Type B pancreatic cell (in vitro differentiated cells): ENCODE measurements at regions not wholly inside any gene's neighbourhood (a gene's known extent, or its start where the extent isn't known, plus 50 kb on each side); places are given as distances from the start of the nearest gene placed in this dataset.

Experiments
- DNase-seq: peaks from one replicate; pipeline ENCODE4 v3.0.0; 2021; ENCODE audit warnings: mixed read lengths; ENCODE audit not compliant: unreplicated experiment; ENCODE audit errors: extremely low spot score
- H3K27ac Mint-ChIP-seq: 2 replicates; pipeline ENCODE4 v1.8.0; 2021; ENCODE audit warnings: mild to moderate bottlenecking, mixed read lengths
- H3K27me3 Mint-ChIP-seq: 2 replicates; pipeline ENCODE4 v1.8.0; 2021; ENCODE audit warnings: mixed read lengths
- H3K36me3 Mint-ChIP-seq: 2 replicates; pipeline ENCODE4 v1.8.0; 2021; ENCODE audit warnings: mixed read lengths
- H3K4me1 Mint-ChIP-seq: one replicate; pipeline ENCODE4 v1.8.0; 2021; ENCODE audit warnings: mixed read lengths; ENCODE audit not compliant: unreplicated experiment
- H3K4me3 Mint-ChIP-seq: 2 replicates; pipeline ENCODE4 v1.8.0; 2021; ENCODE audit warnings: mild to moderate bottlenecking, mixed read lengths
- H3K9me3 Mint-ChIP-seq: 2 replicates; pipeline ENCODE4 v1.8.0; 2021; ENCODE audit warnings: mixed read lengths
- TF ChIP-seq, protein P1 (sequence below): fragments of 200-600 bp; sonication (generic); conservative IDR thresholded peaks from 2 replicates; pipeline ENCODE4 v1.5.0; 2021; ENCODE audit warnings: antibody characterized with exemption, mild to moderate bottlenecking

GRCh38 chr16:22726868-22727267, 87.1 kb upstream of the HS3ST2 start:
- Mint-ChIP-seq H3K27ac (no peak overlapping the region), H3K9me3 (no peaks in the 10 kb centered on the region), H3K4me1 (no peaks in the 10 kb centered on the region), H3K36me3 (no peaks in the 10 kb centered on the region), H3K27me3 (peaks cover 25% of the 10 kb centered on the region), H3K4me3 (no peak overlapping the region)
- TF ChIP-seq, protein P1, sequence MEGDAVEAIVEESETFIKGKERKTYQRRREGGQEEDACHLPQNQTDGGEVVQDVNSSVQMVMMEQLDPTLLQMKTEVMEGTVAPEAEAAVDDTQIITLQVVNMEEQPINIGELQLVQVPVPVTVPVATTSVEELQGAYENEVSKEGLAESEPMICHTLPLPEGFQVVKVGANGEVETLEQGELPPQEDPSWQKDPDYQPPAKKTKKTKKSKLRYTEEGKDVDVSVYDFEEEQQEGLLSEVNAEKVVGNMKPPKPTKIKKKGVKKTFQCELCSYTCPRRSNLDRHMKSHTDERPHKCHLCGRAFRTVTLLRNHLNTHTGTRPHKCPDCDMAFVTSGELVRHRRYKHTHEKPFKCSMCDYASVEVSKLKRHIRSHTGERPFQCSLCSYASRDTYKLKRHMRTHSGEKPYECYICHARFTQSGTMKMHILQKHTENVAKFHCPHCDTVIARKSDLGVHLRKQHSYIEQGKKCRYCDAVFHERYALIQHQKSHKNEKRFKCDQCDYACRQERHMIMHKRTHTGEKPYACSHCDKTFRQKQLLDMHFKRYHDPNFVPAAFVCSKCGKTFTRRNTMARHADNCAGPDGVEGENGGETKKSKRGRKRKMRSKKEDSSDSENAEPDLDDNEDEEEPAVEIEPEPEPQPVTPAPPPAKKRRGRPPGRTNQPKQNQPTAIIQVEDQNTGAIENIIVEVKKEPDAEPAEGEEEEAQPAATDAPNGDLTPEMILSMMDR = no peak
- no peak for DNase-seq

- TF ChIP-seq, protein P1 = no peak
- Mint-ChIP-seq H3K4me1 (no peaks in the 10 kb centered on the region), H3K9me3 (no peaks in the 10 kb centered on the region)
Measured at GRCh38 chr16:22727285-22728166, 86.4 kb upstream of the HS3ST2 start.

DNA sequence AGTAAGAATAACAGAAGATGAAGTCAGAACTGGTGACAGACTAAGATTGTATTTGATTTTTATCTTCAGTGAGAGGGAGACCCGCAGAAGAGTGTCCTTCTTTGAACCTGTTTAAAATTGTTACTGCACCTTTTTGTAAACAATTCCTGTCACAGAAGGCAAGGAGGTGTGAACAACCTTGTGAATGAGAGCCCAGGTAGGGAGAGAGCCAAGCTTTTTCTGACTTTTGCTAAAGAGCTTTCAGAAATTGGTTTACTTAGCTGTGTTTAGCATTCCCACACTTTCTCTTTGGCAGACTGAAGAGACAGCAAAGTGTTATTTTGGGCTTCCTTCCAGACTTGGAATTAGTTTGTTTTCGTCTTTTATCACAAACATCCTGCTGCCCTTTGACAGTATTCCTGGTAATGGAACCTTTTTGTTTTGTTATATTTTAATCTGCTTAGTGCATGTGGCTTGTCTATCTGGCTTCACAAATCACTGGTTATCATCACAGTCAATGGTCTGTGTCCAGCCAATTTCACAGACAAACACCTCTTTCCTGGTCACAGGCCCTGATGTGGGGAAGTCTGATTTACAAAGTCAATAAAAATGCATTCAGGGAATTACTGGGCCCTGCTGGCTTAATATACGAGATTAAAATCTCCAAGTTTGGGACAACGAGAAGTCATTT, 85.7 kb upstream of the HS3ST2 start:
- no peaks in the 10 kb centered on the region for H3K36me3 Mint-ChIP-seq
- no peaks in the 10 kb centered on the region for H3K9me3 Mint-ChIP-seq
- H3K27ac Mint-ChIP-seq = no peak overlapping the region
- H3K27me3 Mint-ChIP-seq = peaks cover 29% of the 10 kb centered on the region
- TF ChIP-seq, protein P1 = no peak
- no peak overlapping the region for H3K4me3 Mint-ChIP-seq
- DNase-seq = no peak
- H3K4me1 Mint-ChIP-seq = no peaks in the 10 kb centered on the region

More at GRCh38 chr16:22727285-22728166, 86.4 kb upstream of the HS3ST2 start:
- Mint-ChIP-seq H3K4me3 (no peak overlapping the region), H3K27me3 (peaks cover 29% of the 10 kb centered on the region), H3K27ac (no peak overlapping the region), H3K36me3 (no peaks in the 10 kb centered on the region)
- no peak for DNase-seq

- no peaks in the 10 kb centered on the region for H3K4me1 Mint-ChIP-seq
- H3K4me3 Mint-ChIP-seq = no peak overlapping the region
- H3K27ac Mint-ChIP-seq = no peak overlapping the region
- no peaks in the 10 kb centered on the region for H3K9me3 Mint-ChIP-seq
- DNase-seq = no peak
- no peaks in the 10 kb centered on the region for H3K36me3 Mint-ChIP-seq
- TF ChIP-seq, protein P1 = no peak
- peaks cover 17% of the 10 kb centered on the region for H3K27me3 Mint-ChIP-seq
Measured at GRCh38 chr16:22732400-22732799, 81.6 kb upstream of the HS3ST2 start.

DNA sequence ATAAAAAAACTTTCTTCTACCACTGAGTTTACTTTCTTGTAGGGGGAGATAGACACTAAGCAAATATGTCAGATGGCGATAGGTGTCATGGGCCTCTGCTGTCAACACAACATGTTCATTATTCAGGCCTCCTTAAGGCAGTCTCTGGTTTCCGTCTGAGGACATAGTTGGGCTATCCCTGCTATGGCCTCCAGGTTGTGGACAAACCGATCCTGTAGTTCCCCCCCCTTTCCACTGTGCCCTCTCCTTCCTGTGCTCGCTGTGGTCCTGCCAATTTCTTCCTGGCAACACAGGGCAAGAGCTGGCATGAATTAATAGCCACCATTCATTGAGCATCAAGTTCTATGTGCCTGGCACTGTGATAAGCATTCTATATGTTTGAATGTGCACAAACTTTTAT, 81.0 kb upstream of the HS3ST2 start:
- Mint-ChIP-seq H3K27ac (no peak overlapping the region), H3K27me3 (peaks cover 14% of the 10 kb centered on the region), H3K36me3 (no peaks in the 10 kb centered on the region), H3K9me3 (no peaks in the 10 kb centered on the region), H3K4me1 (no peaks in the 10 kb centered on the region), H3K4me3 (no peak overlapping the region)
- no peak for DNase-seq
- TF ChIP-seq, protein P1 = no peak
